ENCODE measurements at regions not wholly inside any gene's neighbourhood (a gene's known extent, or its start where the extent isn't known, plus 50 kb on each side); places are given as distances from the start of the nearest gene placed in this dataset.

GRCh38 chr2:155696571-155696970 lies 636.0 kb downstream of the NR4A2 start:
- no peak overlapping the region for H3K4me3 Mint-ChIP-seq (ENCODE audit: unreplicated experiment)
- H3K27ac Mint-ChIP-seq (ENCODE audit: unreplicated experiment): no peak overlapping the region
- peaks cover 7% of the 10 kb centered on the region for H3K4me1 Mint-ChIP-seq (ENCODE audit: low read depth, unreplicated experiment)
- no peak for DNase-seq
- no peaks in the 10 kb centered on the region for H3K27me3 Mint-ChIP-seq (ENCODE audit: unreplicated experiment)
- H3K36me3 Mint-ChIP-seq (ENCODE audit: unreplicated experiment): no peaks in the 10 kb centered on the region
- no peak for TF ChIP-seq CTCF (IDR thresholded peaks at IDR 0.05; ENCODE audit: partially characterized antibody, unreplicated experiment)
- H3K9me3 Mint-ChIP-seq (ENCODE audit: unreplicated experiment): peaks cover 3% of the 10 kb centered on the region

GRCh38 chr2:155695505-155695904 lies 637.0 kb downstream of the NR4A2 start:
- no peak for DNase-seq
- no peaks in the 10 kb centered on the region for H3K36me3 Mint-ChIP-seq (ENCODE audit: unreplicated experiment)
- peaks cover 3% of the 10 kb centered on the region for H3K9me3 Mint-ChIP-seq (ENCODE audit: unreplicated experiment)
- no peak overlapping the region for H3K4me3 Mint-ChIP-seq (ENCODE audit: unreplicated experiment)
- H3K4me1 Mint-ChIP-seq (ENCODE audit: low read depth, unreplicated experiment): no peaks in the 10 kb centered on the region
- H3K27ac Mint-ChIP-seq (ENCODE audit: unreplicated experiment): no peak overlapping the region
- no peak for TF ChIP-seq CTCF (IDR thresholded peaks at IDR 0.05; ENCODE audit: partially characterized antibody, unreplicated experiment)
- no peaks in the 10 kb centered on the region for H3K27me3 Mint-ChIP-seq (ENCODE audit: unreplicated experiment)

GRCh38 chr2:155692856-155693255 lies 639.7 kb downstream of the NR4A2 start:
- Mint-ChIP-seq H3K4me3 (ENCODE audit: unreplicated experiment) (no peak overlapping the region), H3K27me3 (ENCODE audit: unreplicated experiment) (no peaks in the 10 kb centered on the region), H3K9me3 (ENCODE audit: unreplicated experiment) (peaks cover 2% of the 10 kb centered on the region), H3K4me1 (ENCODE audit: low read depth, unreplicated experiment) (no peaks in the 10 kb centered on the region), H3K36me3 (ENCODE audit: unreplicated experiment) (no peaks in the 10 kb centered on the region), H3K27ac (ENCODE audit: unreplicated experiment) (no peak overlapping the region)
- no peak for DNase-seq
- no peak for TF ChIP-seq CTCF (IDR thresholded peaks at IDR 0.05; ENCODE audit: partially characterized antibody, unreplicated experiment)

GRCh38 chr2:155692106-155692505 lies 640.4 kb downstream of the NR4A2 start:
- no peak overlapping the region for H3K4me3 Mint-ChIP-seq (ENCODE audit: unreplicated experiment)
- no peak overlapping the region for H3K27ac Mint-ChIP-seq (ENCODE audit: unreplicated experiment)
- no peaks in the 10 kb centered on the region for H3K9me3 Mint-ChIP-seq (ENCODE audit: unreplicated experiment)
- no peak for TF ChIP-seq CTCF (IDR thresholded peaks at IDR 0.05; ENCODE audit: partially characterized antibody, unreplicated experiment)
- H3K27me3 Mint-ChIP-seq (ENCODE audit: unreplicated experiment): no peaks in the 10 kb centered on the region
- DNase-seq: no peak
- H3K4me1 Mint-ChIP-seq (ENCODE audit: low read depth, unreplicated experiment): no peaks in the 10 kb centered on the region
- H3K36me3 Mint-ChIP-seq (ENCODE audit: unreplicated experiment): no peaks in the 10 kb centered on the region

GRCh38 chr2:155690785-155691184 lies 641.7 kb downstream of the NR4A2 start:
- Mint-ChIP-seq H3K36me3 (ENCODE audit: unreplicated experiment) (no peaks in the 10 kb centered on the region), H3K4me3 (ENCODE audit: unreplicated experiment) (no peak overlapping the region), H3K27me3 (ENCODE audit: unreplicated experiment) (no peaks in the 10 kb centered on the region), H3K27ac (ENCODE audit: unreplicated experiment) (no peak overlapping the region), H3K4me1 (ENCODE audit: low read depth, unreplicated experiment) (no peaks in the 10 kb centered on the region), H3K9me3 (ENCODE audit: unreplicated experiment) (no peaks in the 10 kb centered on the region)
- TF ChIP-seq CTCF (IDR thresholded peaks at IDR 0.05; ENCODE audit: partially characterized antibody, unreplicated experiment): no peak
- no peak for DNase-seq

All from glutamatergic neuron (in vitro differentiated cells).